ENCODE measurements at regions not wholly inside any gene's neighbourhood (a gene's known extent, or its start where the extent isn't known, plus 50 kb on each side); places are given as distances from the start of the nearest gene placed in this dataset.
A peak's percentile ranks its signal among the peaks of the same experiment; 100 is the strongest.

DNA sequence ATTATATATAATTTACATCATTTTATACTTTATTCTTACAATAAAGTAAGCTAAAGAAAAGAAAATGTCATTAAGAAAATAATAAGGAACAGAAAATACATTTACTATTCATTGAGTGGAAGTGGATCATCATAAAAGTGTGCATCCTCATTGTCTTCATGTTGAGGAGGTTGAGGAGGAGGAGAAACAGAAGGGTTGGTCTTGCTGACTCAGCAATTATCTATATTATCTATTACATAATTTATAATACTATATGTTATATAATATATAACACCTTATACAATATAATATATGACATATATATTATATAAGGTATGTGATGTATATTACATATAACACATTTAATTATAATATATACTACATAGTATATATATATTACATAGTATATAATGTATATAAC, 558.5 kb upstream of the AMELY start:
- Histone ChIP-seq H2BK120ac (replicated peaks; ENCODE audit: low read depth, low read length) (no peak overlapping the region), H3K79me1 (ENCODE audit: low read depth, low read length) (no peaks in the 10 kb centered on the region), H4K91ac (replicated peaks; ENCODE audit: insufficient read length, low read length) (no peak overlapping the region), H4K8ac (ENCODE audit: extremely low read depth, insufficient read depth, low read length) (no peak overlapping the region), H3K18ac (ENCODE audit: extremely low read depth, low read length) (no peak overlapping the region), H3K23ac (ENCODE audit: insufficient read length) (no peak overlapping the region), H3K4me2 (ENCODE audit: insufficient read depth in 1 of 2, low read depth in 2 of 2, low read length in 2 of 2) (no peak overlapping the region), H3K4me1 (replicated peaks in 1 of 4; ENCODE audit: control insufficient read depth in 3 of 4, insufficient read depth in 4 of 4, low read length in 3 of 4) (no peaks in the 10 kb centered on the region), H3K56ac (replicated peaks; ENCODE audit: insufficient read length, low read depth, low read length) (no peak overlapping the region), H2BK15ac (ENCODE audit: low read length) (no peak overlapping the region), H3K4me3 (ENCODE audit: extremely low read depth in 1 of 4, insufficient read depth in 2 of 4, low read depth in 3 of 4, low read length in 4 of 4) (no peak overlapping the region), H2AK5ac (ENCODE audit: low read depth, low read length) (no peak overlapping the region), H2BK20ac (ENCODE audit: low read length) (no peak overlapping the region), H3K27me3 (replicated peaks in 1 of 4; ENCODE audit: control insufficient read depth in 3 of 4, extremely low read depth in 1 of 4, insufficient read depth in 3 of 4, low read length in 3 of 4) (no peaks in the 10 kb centered on the region), H3K36me3 (ENCODE audit: control insufficient read depth in 2 of 4, insufficient read depth in 4 of 4, low read length in 3 of 4) (no peaks in the 10 kb centered on the region), H2BK5ac (ENCODE audit: low read depth, low read length) (no peak overlapping the region), H4K5ac (ENCODE audit: insufficient read length, low read depth, low read length) (no peak overlapping the region), H3K23me2 (ENCODE audit: low read depth, low read length) (no peaks in the 10 kb centered on the region), H3K4ac (replicated peaks; ENCODE audit: insufficient read length, low read depth, low read length) (no peak overlapping the region), H3K9ac (replicated peaks in 1 of 4; ENCODE audit: extremely low read depth in 1 of 4, low read depth in 3 of 4, low read length in 3 of 4) (no peak overlapping the region), H4K20me1 (replicated peaks in 1 of 2; ENCODE audit: control insufficient read depth in 1 of 2, insufficient read depth in 2 of 2, low read length in 2 of 2) (no peaks in the 10 kb centered on the region), H3K14ac (ENCODE audit: insufficient read length) (no peak overlapping the region), H3K27ac (ENCODE audit: low read depth, low read length) (no peak overlapping the region), H3K79me2 (ENCODE audit: control insufficient read depth in 1 of 2, insufficient read depth in 2 of 2, low read length in 2 of 2) (no peaks in the 10 kb centered on the region), H2BK12ac (ENCODE audit: low read depth, low read length) (no peak overlapping the region), H3K9me3 (ENCODE audit: insufficient read depth in 2 of 2, low read depth in 1 of 2, low read length in 1 of 2) (no peaks in the 10 kb centered on the region), H2AFZ (ENCODE audit: low read length) (no peak overlapping the region)
- FAIRE-seq (no peak), DNase-seq (ENCODE audit: low read depth in 1 of 2, low spot score in 2 of 2) (no peak)
- CTCF ChIA-PET (ENCODE audit: partially characterized antibody) = no interaction called here
- TF ChIP-seq BRCA1 (IDR thresholded peaks at IDR 0.05; ENCODE audit: low read depth, low read length) (no peak), MAFK (IDR thresholded peaks at IDR 0.05; ENCODE audit: low read depth, low read length) (peak; percentile 88)
- POLR2A ChIA-PET (ENCODE audit: partially characterized antibody) = no interaction called here

All from H1 (cell line).